ENCODE measurements at regions not wholly inside any gene's neighbourhood (a gene's known extent, or its start where the extent isn't known, plus 50 kb on each side); places are given as distances from the start of the nearest gene placed in this dataset.

- TF ChIP-seq EP300 (IDR thresholded peaks at IDR 0.05), result no peak
- TF ChIP-seq POLR2A (IDR thresholded peaks at IDR 0.05), result no peak
- TF ChIP-seq CTCF (IDR thresholded peaks at IDR 0.05), result no peak
- no peaks in the 10 kb centered on the region for H3K27me3 ChIP-seq
Measured at GRCh38 chr3:31182661-31183060, 288.2 kb upstream of the GADL1 start.

GRCh38 chr3:31184261-31185061 lies 290.0 kb upstream of the GADL1 start:
- H3K27ac ChIP-seq, result no peak overlapping the region
- no peak for TF ChIP-seq EP300 (IDR thresholded peaks at IDR 0.05)
- TF ChIP-seq CTCF (IDR thresholded peaks at IDR 0.05), result no peak
- no peak for TF ChIP-seq POLR2A (IDR thresholded peaks at IDR 0.05)

More at GRCh38 chr3:31182661-31183060, 288.2 kb upstream of the GADL1 start:
- no peak for DNase-seq
- intact Hi-C loops (cut with DNase I), result no loop called here
- Histone ChIP-seq H3K36me3 (no peaks in the 10 kb centered on the region), H3K4me3 (no peak overlapping the region), H3K9me3 (no peaks in the 10 kb centered on the region), H3K27ac (no peak overlapping the region), H3K4me1 (ENCODE audit: insufficient read depth) (no peaks in the 10 kb centered on the region)
- 93 to 100% (median 96%) methylated on average over 1 of the region's 1 CpG for WGBS, 3 donors

GRCh38 chr3:31185062-31185357 lies 290.5 kb upstream of the GADL1 start:
- no peak overlapping the region for H3K4me3 ChIP-seq
- H3K4me1 ChIP-seq (ENCODE audit: insufficient read depth), result no peaks in the 10 kb centered on the region
- TF ChIP-seq CTCF (IDR thresholded peaks at IDR 0.05), result no peak
- TF ChIP-seq EP300 (IDR thresholded peaks at IDR 0.05), result no peak
- TF ChIP-seq POLR2A (IDR thresholded peaks at IDR 0.05), result no peak
- no peaks in the 10 kb centered on the region for H3K36me3 ChIP-seq
- 70 to 84% (median 82%) methylated on average over 2 of the region's 2 CpGs for WGBS, 3 donors
- H3K27ac ChIP-seq, result no peak overlapping the region
- intact Hi-C loops (cut with DNase I), result loop anchor here in 1 of 4 donors (1.0 kb wide), 1 partner anchor 42 kb away; no protein-coding TSS in a partner anchor
- H3K27me3 ChIP-seq, result no peaks in the 10 kb centered on the region
- no peak for DNase-seq
- no peaks in the 10 kb centered on the region for H3K9me3 ChIP-seq

More at GRCh38 chr3:31184261-31185061, 290.0 kb upstream of the GADL1 start:
- Histone ChIP-seq H3K9me3 (no peaks in the 10 kb centered on the region), H3K4me3 (no peak overlapping the region), H3K36me3 (no peaks in the 10 kb centered on the region), H3K4me1 (ENCODE audit: insufficient read depth) (no peaks in the 10 kb centered on the region), H3K27me3 (no peaks in the 10 kb centered on the region)
- intact Hi-C loops (cut with DNase I), result loop anchor here in 1 of 4 donors (1.0 kb wide), 1 partner anchor 43 kb away; no protein-coding TSS in a partner anchor
- DNase-seq, result no peak
- WGBS, 3 donors, result 52 to 69% (median 63%) methylated on average over 3 of the region's 3 CpGs

GRCh38 chr3:31186041-31186440 lies 291.6 kb upstream of the GADL1 start:
- no peak overlapping the region for H3K27ac ChIP-seq
- no peaks in the 10 kb centered on the region for H3K4me1 ChIP-seq (ENCODE audit: insufficient read depth)
- no peak for TF ChIP-seq EP300 (IDR thresholded peaks at IDR 0.05)
- no peak for TF ChIP-seq POLR2A (IDR thresholded peaks at IDR 0.05)
- no peak for TF ChIP-seq CTCF (IDR thresholded peaks at IDR 0.05)
- no peaks in the 10 kb centered on the region for H3K36me3 ChIP-seq
- no peak for DNase-seq
- intact Hi-C loops (cut with DNase I), result no loop called here
- no peak overlapping the region for H3K4me3 ChIP-seq
- no peaks in the 10 kb centered on the region for H3K9me3 ChIP-seq
- 76 to 91% (median 79%) methylated on average over 4 of the region's 4 CpGs for WGBS, 3 donors
- H3K27me3 ChIP-seq, result no peaks in the 10 kb centered on the region
